Activated CD8-positive, alpha-beta T cell treated with anti-CD3 and anti-CD28 coated beads for 36 hours (primary cell): ENCODE measurements at regions not wholly inside any gene's neighbourhood (a gene's known extent, or its start where the extent isn't known, plus 50 kb on each side); places are given as distances from the start of the nearest gene placed in this dataset.

ENCODE experiments used
- ATAC-seq: fragments of 200-7000 bp; cut with Tn5 transposase; one replicate; pipeline ENCODE4 v1.10.0; 2021; ENCODE audit warnings: mild to moderate bottlenecking, moderate library complexity
- CTCF ChIA-PET: fragments of 350-600 bp; sonication (Branson Sonifier 250); formaldehyde crosslinking; loops from one replicate; lab custom pipeline; 2021; ENCODE audit warnings: antibody characterized with exemption; lab: Charles Lee
- POLR2A ChIA-PET: fragments of 350-600 bp; sonication (Branson Sonifier 250); formaldehyde crosslinking; loops from one replicate; lab custom pipeline; 2021; ENCODE audit warnings: antibody characterized with exemption; lab: Charles Lee
- DNase-seq: peaks from one replicate; pipeline ENCODE4 v3.0.0-alpha.2; 2020
- H3K27ac Mint-ChIP-seq: one replicate; pipeline ENCODE4 v1.8.0; 2021; ENCODE audit warnings: mild to moderate bottlenecking, mixed read lengths
- H3K27me3 Mint-ChIP-seq: one replicate; pipeline ENCODE4 v1.8.0; 2021; ENCODE audit warnings: mixed read lengths
- H3K36me3 Mint-ChIP-seq: one replicate; pipeline ENCODE4 v1.8.0; 2021; ENCODE audit warnings: low read depth, mixed read lengths
- H3K4me1 Mint-ChIP-seq: one replicate; pipeline ENCODE4 v1.8.0; 2021; ENCODE audit warnings: low read depth, mixed read lengths
- H3K4me3 Mint-ChIP-seq: one replicate; pipeline ENCODE4 v1.8.0; 2021; ENCODE audit warnings: mild to moderate bottlenecking, moderate library complexity, mixed read lengths
- H3K9me3 Mint-ChIP-seq: one replicate; pipeline ENCODE4 v1.8.0; 2021; ENCODE audit warnings: mixed read lengths
- intact Hi-C: fragments of 100-400 bp; cut with micrococcal nuclease; formaldehyde crosslinking; loops from one replicate; pipeline ENCODE4 v1.10.0; 2022
- TF ChIP-seq, protein P1 (sequence below): fragments of 200-600 bp; IDR thresholded peaks from one replicate; pipeline ENCODE4 v1.8.0; 2022; ENCODE audit warnings: antibody characterized with exemption, mild to moderate bottlenecking

DNA sequence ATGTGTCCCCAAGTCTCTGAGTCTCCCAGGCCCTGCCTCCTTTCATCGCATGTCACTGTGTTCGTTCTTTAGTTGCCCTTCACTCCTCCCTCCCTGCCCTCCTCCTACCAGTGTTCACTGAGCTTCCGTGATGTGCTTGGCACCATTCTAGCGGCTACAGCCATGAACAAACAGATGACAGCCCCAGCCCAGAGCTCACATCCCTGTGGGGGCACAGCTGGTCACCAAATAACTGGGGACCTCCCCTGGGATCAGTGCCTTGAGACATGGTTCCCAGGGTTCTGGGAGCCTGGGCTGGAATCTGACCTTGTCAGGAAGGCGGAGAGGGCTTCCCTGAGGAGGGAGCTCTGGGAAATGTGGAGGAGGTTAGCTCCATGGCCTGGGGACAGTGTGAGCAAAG is 320.7 kb downstream of the PTPRU start:
- POLR2A ChIA-PET: no interaction called here
- Mint-ChIP-seq H3K27ac (no peak overlapping the region), H3K36me3 (no peaks in the 10 kb centered on the region), H3K4me3 (no peak overlapping the region), H3K27me3 (no peaks in the 10 kb centered on the region), H3K4me1 (peaks cover 3% of the 10 kb centered on the region), H3K9me3 (no peaks in the 10 kb centered on the region)
- TF ChIP-seq, protein P1, sequence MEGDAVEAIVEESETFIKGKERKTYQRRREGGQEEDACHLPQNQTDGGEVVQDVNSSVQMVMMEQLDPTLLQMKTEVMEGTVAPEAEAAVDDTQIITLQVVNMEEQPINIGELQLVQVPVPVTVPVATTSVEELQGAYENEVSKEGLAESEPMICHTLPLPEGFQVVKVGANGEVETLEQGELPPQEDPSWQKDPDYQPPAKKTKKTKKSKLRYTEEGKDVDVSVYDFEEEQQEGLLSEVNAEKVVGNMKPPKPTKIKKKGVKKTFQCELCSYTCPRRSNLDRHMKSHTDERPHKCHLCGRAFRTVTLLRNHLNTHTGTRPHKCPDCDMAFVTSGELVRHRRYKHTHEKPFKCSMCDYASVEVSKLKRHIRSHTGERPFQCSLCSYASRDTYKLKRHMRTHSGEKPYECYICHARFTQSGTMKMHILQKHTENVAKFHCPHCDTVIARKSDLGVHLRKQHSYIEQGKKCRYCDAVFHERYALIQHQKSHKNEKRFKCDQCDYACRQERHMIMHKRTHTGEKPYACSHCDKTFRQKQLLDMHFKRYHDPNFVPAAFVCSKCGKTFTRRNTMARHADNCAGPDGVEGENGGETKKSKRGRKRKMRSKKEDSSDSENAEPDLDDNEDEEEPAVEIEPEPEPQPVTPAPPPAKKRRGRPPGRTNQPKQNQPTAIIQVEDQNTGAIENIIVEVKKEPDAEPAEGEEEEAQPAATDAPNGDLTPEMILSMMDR: no peak
- intact Hi-C loops: no loop called here
- DNase-seq (no peak), ATAC-seq (no peak)
- CTCF ChIA-PET: no interaction called here

DNA sequence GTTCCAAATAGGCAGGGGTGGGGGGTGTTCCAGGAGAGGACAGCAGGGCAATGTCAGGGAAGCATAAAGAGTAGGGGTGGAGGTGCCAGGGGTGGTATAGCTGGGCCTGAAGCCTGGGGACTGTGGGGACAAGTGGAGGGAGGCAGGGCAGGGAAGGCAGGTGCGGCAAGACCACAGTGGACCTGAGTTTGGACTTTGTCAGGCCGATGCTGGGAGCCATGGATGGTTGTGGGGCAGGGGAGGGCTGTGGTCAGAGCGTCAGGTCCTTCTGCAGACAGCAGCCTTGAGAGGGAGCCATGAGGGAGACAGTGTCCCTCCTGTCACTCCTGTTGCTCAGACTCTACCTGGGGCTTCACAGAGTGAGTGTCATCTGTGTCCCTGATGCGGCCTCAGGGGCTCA is 320.3 kb downstream of the PTPRU start:
- DNase-seq: no peak
- Mint-ChIP-seq H3K9me3 (no peaks in the 10 kb centered on the region), H3K27ac (no peak overlapping the region), H3K27me3 (no peaks in the 10 kb centered on the region), H3K36me3 (no peaks in the 10 kb centered on the region), H3K4me3 (no peak overlapping the region), H3K4me1 (peaks cover 3% of the 10 kb centered on the region)
- POLR2A ChIA-PET: no interaction called here
- intact Hi-C loops: no loop called here
- TF ChIP-seq, protein P1: no peak
- ATAC-seq: no peak
- CTCF ChIA-PET: no interaction called here

DNA sequence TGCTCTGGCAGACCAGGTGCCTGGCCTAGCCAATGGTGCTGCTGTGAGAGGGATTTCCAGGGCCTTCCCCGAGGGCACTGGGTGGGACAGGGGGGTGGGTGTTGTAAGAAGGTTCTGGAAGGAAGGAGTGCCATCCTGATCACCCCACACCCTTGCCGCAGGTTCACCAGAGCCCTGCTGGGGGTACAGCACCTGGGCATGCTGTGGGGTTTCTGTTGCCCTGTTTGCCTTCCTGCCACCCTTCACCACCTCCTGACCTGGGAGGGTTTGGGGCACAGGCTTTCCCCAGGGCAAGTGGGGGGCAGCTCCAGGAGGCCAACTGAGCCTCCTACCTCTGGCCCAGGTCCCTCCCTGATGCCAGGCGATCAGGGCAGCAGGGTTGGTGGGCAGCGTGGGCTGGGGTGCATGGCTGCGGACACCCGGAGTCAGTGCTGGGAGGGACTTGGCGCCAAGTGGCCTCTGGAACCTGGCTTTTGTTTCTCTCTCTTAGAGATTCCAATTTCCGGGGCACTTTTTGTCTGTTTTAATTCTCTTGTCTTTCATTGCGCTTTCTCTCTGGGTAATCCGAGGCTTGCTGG is 318.8 kb downstream of the PTPRU start:
- ChIA-PET CTCF (no interaction called here), POLR2A (no interaction called here)
- peaks cover 3% of the 10 kb centered on the region for H3K4me1 Mint-ChIP-seq
- TF ChIP-seq, protein P1: no peak
- no peak overlapping the region for H3K4me3 Mint-ChIP-seq
- H3K27ac Mint-ChIP-seq: no peak overlapping the region
- H3K9me3 Mint-ChIP-seq: no peaks in the 10 kb centered on the region
- DNase-seq (no peak), ATAC-seq (peak; percentile 17)
- no peaks in the 10 kb centered on the region for H3K36me3 Mint-ChIP-seq
- intact Hi-C loops: no loop called here
- H3K27me3 Mint-ChIP-seq: no peaks in the 10 kb centered on the region

DNA sequence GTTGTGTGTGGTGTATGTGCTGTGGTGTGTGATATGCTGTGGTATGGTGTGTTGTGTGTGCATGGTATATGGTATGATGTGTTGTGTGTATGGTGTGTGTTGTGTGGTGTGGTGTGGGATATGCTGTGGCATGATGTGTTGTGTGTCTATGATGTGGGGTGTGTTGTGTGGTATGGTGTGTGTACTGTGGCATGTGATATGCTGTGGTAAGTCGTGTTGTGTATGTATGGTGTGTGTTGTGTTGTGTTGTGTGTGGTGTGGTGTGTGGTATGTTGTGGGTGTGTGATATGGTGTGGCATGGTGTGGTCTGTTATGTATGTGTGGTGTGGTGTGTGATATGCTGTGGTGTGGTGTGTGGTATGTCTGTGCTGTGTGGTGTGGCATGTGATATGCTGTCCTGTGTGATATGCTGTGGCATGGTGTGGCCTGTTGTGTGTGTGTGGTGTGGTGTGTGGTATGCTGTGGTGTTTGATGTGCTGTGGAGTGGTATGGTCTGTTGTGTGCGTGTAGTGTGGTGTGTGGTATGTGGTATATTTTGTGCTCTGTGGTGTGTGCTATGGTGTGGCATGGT is 318.0 kb downstream of the PTPRU start:
- Mint-ChIP-seq H3K27me3 (no peaks in the 10 kb centered on the region), H3K36me3 (no peaks in the 10 kb centered on the region), H3K4me3 (no peak overlapping the region), H3K27ac (no peak overlapping the region), H3K9me3 (no peaks in the 10 kb centered on the region), H3K4me1 (peaks cover 3% of the 10 kb centered on the region)
- ChIA-PET CTCF (no interaction called here), POLR2A (no interaction called here)
- intact Hi-C loops: no loop called here
- DNase-seq (no peak), ATAC-seq (no peak)
- TF ChIP-seq, protein P1: no peak

DNA sequence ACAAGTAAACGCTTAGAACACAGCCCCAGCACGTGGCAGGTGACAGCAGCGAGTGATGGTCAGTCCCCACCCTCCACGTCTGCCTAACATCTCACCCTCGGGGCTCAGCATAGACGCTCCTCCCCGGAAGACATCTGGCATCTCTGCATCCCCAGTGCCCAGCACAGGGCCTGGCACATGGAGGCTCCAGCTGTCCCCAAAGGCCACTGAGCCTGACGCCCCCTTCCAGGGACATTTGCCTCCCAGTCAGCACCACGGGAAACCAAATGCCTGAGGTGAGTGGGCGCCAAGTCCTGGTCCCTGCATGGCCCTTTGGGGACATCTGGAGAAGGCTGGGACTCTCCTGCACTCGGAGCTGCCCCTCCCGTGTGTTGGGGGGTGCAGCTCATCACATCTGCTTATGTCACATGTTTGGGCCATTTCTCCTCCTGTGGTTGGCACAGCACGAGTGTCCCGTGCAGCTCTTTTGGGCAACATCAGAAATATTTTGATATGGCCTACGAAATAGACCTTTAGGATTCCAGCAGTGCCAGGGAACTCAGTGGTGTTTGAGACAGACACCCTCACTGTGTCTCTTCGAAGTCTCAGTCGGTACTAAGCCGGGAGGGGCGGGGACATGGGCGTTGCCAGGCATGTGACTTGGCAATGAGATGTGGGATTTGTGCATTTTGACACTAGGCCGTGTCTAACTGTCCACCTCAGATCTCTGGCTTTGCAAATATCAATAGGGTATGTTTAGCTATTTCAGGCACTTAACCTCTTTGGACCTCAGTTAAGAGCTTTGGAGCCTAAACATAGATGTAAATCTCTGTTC is 315.0 kb downstream of the PTPRU start:
- ATAC-seq (no peak), DNase-seq (no peak)
- CTCF ChIA-PET: no interaction called here
- Mint-ChIP-seq H3K4me3 (no peak overlapping the region), H3K27ac (no peak overlapping the region), H3K4me1 (peaks cover 3% of the 10 kb centered on the region), H3K9me3 (no peaks in the 10 kb centered on the region), H3K27me3 (no peaks in the 10 kb centered on the region), H3K36me3 (no peaks in the 10 kb centered on the region)
- TF ChIP-seq, protein P1: no peak
- POLR2A ChIA-PET: no interaction called here
- intact Hi-C loops: no loop called here
